ENCODE measurements at regions not wholly inside any gene's neighbourhood (a gene's known extent, or its start where the extent isn't known, plus 50 kb on each side); places are given as distances from the start of the nearest gene placed in this dataset.

GRCh38 chr10:105700218-105700617 is 1059.1 kb downstream of the SORCS3 start:
- TF ChIP-seq POLR2A (IDR thresholded peaks at IDR 0.05), result no peak
- no peak for TF ChIP-seq CTCF (IDR thresholded peaks at IDR 0.05)
- no peak for TF ChIP-seq POLR2AphosphoS5 (IDR thresholded peaks at IDR 0.05)
